ACC112 (cell line): ENCODE measurements at regions not wholly inside any gene's neighbourhood (a gene's known extent, or its start where the extent isn't known, plus 50 kb on each side); places are given as distances from the start of the nearest gene placed in this dataset.

Experiments used
- H2AFZ ChIP-seq: fragments of 200-600 bp; sonication (generic); one replicate; pipeline ENCODE4 v1.6.0; 2017; ENCODE audit warnings: antibody characterized with exemption, low read length; ENCODE audit not compliant: unreplicated experiment
- H3K27ac ChIP-seq: fragments of 200-600 bp; sonication (generic); 2 replicates; pipeline ENCODE4 v1.5.1; 2014; ENCODE audit warnings: low read depth, mild to moderate bottlenecking, antibody characterized with exemption, low read length, moderate library complexity
- H3K27me3 ChIP-seq: fragments of 200-600 bp; sonication (generic); 2 replicates; pipeline ENCODE4 v1.6.1; 2014; ENCODE audit warnings: mild to moderate bottlenecking, antibody characterized with exemption, low read length, moderate library complexity, mixed read lengths; ENCODE audit not compliant: insufficient read depth
- H3K36me3 ChIP-seq: fragments of 200-600 bp; sonication (generic); 2 replicates; pipeline ENCODE4 v1.6.1; 2016; ENCODE audit warnings: mild to moderate bottlenecking, antibody characterized with exemption, low read length, moderate library complexity, mixed read lengths; ENCODE audit not compliant: insufficient read depth
- H3K4me1 ChIP-seq: fragments of 200-600 bp; sonication (generic); one replicate; pipeline ENCODE4 v1.6.1; 2016; ENCODE audit warnings: low read length, mixed read lengths; ENCODE audit not compliant: insufficient read depth, unreplicated experiment, control insufficient read depth
- H3K4me3 ChIP-seq: fragments of 200-600 bp; sonication (generic); 2 replicates; pipeline ENCODE4 v1.5.1; 2014; ENCODE audit warnings: mild to moderate bottlenecking, low read depth, low read length
- H3K79me2 ChIP-seq: fragments of 200-600 bp; sonication (generic); one replicate; pipeline ENCODE4 v1.6.0; 2016; ENCODE audit warnings: low read length; ENCODE audit not compliant: control insufficient read depth, unreplicated experiment, insufficient read depth

DNA sequence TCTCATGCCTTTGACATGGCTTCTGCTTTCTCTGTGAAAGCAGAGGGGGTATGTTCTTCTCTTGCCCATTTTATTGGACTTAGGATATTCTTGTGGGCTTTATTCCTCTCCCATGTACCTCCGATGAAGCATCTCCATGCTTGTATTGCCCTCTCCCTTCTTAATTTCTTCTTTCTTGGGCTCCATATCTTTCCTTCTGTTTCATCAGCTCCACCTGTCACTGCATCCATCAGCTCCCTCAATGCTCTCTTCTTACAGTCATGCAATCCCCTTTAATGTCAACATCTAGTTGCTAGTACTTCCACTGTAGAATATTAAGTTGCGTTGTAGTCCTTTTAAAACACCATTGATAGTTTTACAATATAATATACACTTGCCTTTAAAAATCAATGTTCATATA is 257.6 kb downstream of the GPAT3 start:
- Histone ChIP-seq H3K4me3 (no peak overlapping the region), H3K4me1 (no peaks in the 10 kb centered on the region), H2AFZ (no peak overlapping the region), H3K27ac (no peak overlapping the region), H3K79me2 (no peaks in the 10 kb centered on the region), H3K36me3 (no peaks in the 10 kb centered on the region), H3K27me3 (peaks cover 11% of the 10 kb centered on the region; the same call in 1 of the 2 replicates)

DNA sequence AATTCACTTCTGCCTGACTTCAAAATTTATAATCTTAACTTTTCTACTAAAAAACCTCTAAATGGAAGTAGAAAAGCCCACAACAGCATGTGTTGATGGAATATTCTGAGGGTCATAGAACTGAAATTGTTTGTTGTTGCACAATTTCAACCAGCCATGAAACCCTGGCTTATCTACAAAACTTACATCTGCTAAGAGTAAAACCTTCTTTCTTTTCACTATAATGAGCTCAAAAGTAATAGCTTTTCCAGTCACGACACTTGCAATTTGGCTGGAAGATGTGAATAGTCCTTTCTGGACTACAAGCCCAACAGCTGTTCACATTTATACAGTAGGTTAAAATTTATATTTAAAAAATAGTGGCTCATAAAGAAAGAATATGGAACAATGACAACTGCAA is 250.0 kb downstream of the GPAT3 start:
- Histone ChIP-seq H3K4me1 (no peaks in the 10 kb centered on the region), H3K36me3 (no peaks in the 10 kb centered on the region), H3K4me3 (no peak overlapping the region), H3K27me3 (peaks cover 4% of the 10 kb centered on the region; the same call in 1 of the 2 replicates), H3K27ac (no peak overlapping the region), H3K79me2 (no peaks in the 10 kb centered on the region), H2AFZ (no peak overlapping the region)

DNA sequence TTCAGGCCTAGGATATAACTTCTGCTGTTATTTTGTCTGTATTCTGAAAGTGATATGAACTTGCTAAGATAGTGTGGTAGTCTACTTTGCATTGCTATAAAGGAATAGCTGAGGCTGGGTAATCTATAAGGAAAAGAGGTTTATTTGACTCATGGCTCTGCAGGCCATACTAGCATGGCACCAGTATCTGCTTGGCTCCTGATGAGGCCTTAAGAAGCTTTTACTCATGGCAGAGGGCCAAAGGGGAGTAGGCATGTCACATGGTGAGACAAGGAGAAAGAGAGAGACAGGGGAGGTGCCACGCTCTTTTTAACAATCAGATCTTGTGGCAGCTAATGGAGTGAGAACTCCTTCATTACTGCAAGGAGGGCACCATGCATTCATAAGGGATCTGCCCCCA is 247.3 kb downstream of the GPAT3 start:
- Histone ChIP-seq H3K4me3 (no peak overlapping the region), H2AFZ (no peak overlapping the region), H3K27ac (no peak overlapping the region), H3K36me3 (no peaks in the 10 kb centered on the region), H3K27me3 (peaks cover 4% of the 10 kb centered on the region; the same call in 1 of the 2 replicates), H3K79me2 (no peaks in the 10 kb centered on the region), H3K4me1 (no peaks in the 10 kb centered on the region)

DNA sequence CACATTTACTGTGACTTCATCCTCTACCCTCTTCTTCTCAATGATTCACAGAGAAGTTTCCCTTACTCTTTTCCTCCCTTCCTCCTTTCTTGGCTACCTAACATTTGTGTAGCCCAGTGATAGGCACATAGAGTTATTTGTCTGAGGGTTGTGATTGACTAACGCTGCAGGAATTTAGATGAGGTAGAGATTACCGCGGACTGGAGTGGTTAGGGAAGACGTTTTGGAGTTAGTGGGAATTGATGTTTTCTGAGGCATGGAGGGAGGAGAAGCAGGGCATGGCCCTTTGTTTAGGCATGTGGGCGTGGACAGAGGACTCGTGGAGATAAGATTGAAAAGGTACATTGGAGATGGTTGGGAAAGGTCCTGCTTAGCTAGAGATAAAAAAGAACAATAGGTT is 246.7 kb downstream of the GPAT3 start:
- Histone ChIP-seq H3K27me3 (no peaks in the 10 kb centered on the region; the same call in 1 of the 2 replicates), H3K4me1 (no peaks in the 10 kb centered on the region), H3K36me3 (no peaks in the 10 kb centered on the region), H2AFZ (no peak overlapping the region), H3K27ac (no peak overlapping the region), H3K4me3 (no peak overlapping the region), H3K79me2 (no peaks in the 10 kb centered on the region)

DNA sequence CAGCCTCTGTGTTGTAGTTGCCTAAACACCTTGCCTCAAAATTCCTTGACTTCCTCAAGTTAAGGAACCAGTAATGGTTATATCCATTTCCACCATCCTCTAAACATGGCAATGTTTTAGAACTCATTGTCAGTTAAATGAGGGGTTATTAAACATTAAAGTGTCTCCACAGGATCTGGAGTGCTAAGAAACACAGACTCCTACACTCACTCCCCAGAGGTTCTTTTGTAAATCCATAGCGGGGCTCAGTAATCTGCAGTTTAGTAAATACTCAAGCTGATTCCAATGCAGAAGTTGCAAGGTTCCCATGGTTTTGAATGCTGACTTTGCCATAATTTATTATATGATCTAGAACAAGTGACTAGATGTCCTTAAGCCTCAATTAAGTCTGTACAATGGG is 245.5 kb downstream of the GPAT3 start:
- H3K36me3 ChIP-seq: no peaks in the 10 kb centered on the region
- H3K4me3 ChIP-seq: no peak overlapping the region
- no peak overlapping the region for H3K27ac ChIP-seq

DNA sequence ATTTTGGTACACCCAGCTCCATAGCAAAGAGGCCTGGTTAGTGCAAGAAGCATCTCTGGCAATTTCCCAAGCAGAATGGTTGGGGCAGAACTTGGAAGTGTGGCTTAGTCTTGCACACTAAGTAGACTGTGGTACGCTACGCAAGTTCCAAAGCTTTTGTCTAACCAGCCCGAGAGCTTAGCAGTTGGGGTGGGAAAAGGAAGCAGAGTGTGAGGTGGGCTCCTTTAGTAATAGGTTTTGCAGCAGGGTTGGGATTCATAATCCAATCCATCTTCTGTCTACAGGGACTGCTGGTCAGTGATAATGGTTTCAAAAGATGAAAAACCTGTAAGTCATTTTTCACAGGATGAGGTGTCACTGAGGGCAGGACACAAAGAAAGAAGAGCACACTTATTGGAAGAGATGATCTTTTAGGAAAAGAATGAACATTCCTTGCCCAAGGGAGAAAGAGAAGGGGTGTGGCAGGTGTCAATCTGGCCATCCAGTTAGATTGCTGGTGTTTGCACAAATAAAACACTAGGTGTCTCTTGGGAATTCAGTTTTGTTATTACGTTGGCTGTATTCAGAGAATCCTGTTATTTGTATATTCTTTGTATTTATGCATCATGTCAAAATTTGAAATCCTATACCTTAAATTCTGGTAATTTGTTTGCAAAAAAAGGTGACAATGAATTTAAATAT is 244.3 kb downstream of the GPAT3 start:
- no peaks in the 10 kb centered on the region for H3K27me3 ChIP-seq
- no peaks in the 10 kb centered on the region for H3K36me3 ChIP-seq
- H3K4me3 ChIP-seq: no peak overlapping the region
- H3K27ac ChIP-seq: no peak overlapping the region
- no peaks in the 10 kb centered on the region for H3K79me2 ChIP-seq
- H3K4me1 ChIP-seq: no peaks in the 10 kb centered on the region
- H2AFZ ChIP-seq: no peak overlapping the region

More for the DNA sequence above, 245.5 kb downstream of the GPAT3 start:
- H3K27me3 ChIP-seq: no peaks in the 10 kb centered on the region
- H2AFZ ChIP-seq: no peak overlapping the region
- H3K79me2 ChIP-seq: no peaks in the 10 kb centered on the region
- no peaks in the 10 kb centered on the region for H3K4me1 ChIP-seq

DNA sequence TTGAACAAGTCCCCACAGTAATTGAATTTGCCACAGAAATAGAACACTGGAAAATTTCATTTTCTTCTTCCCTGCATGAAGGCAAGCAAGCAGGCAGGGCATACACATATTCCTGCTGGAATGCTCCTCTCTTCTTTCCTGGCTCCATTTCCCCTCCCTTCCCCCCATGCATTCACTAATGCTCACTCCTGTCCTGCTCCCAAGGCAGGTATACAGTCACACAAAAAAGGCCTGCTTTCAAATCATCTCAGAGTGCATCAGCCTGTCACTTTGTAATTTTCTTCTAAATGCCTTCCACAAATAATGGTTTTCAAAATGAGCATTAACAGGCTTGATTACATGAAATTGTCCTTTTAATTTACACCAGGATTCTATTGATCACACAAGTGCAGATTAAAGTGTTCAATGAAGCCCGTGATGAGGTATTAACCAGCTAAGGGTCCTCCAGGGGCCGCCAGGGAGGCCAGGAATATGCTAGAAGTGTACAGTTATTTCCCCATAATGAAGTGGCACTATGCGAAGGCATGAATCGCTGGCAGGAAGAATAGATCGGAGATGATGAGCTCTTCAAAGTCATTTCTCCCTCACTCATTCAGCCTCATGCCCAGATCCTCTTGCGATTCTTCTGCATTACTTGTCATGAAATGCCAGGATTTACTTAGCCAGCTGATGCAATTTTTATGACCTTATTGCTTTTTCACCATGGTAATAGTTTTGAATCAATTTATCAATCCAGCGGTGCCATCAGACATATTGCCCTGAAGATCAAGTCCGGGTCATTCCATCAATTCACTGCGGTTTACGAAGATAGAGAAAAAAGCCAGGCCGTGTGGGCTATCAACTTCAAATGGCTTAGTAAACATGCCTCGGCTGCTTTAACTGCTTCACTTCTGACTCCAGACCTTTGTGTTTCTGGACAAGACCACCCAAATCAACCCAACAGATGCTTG is 243.5 kb downstream of the GPAT3 start:
- H2AFZ ChIP-seq: no peak overlapping the region
- H3K79me2 ChIP-seq: no peaks in the 10 kb centered on the region

DNA sequence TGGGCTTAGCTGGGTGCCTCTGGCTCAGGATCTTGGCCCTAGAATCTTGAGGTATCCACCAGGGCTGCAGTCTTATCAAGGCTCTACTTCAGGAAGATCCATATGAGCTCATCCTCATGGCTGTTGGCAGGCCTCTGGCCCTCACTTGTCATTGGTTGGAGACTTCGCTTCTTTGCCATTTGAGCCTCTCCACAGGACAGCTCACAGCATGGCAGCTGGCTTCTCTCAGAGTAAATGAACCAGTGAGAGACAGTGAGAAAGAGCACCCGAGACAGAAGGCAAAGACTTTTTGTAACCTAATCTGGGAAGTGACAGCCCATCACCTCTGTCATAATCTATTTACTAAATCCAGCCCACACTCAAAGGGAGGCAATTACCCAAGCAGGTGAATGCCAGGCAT is 236.8 kb downstream of the GPAT3 start:
- peaks cover 24% of the 10 kb centered on the region for H3K27me3 ChIP-seq
- no peak overlapping the region for H3K27ac ChIP-seq
- H3K79me2 ChIP-seq: no peaks in the 10 kb centered on the region
- no peaks in the 10 kb centered on the region for H3K36me3 ChIP-seq
- no peak overlapping the region for H3K4me3 ChIP-seq
- H2AFZ ChIP-seq: no peak overlapping the region
- no peaks in the 10 kb centered on the region for H3K4me1 ChIP-seq

More for the DNA sequence above, 243.5 kb downstream of the GPAT3 start:
- Histone ChIP-seq H3K27ac (no peak overlapping the region), H3K4me1 (no peaks in the 10 kb centered on the region), H3K27me3 (no peaks in the 10 kb centered on the region), H3K4me3 (no peak overlapping the region), H3K36me3 (no peaks in the 10 kb centered on the region)

DNA sequence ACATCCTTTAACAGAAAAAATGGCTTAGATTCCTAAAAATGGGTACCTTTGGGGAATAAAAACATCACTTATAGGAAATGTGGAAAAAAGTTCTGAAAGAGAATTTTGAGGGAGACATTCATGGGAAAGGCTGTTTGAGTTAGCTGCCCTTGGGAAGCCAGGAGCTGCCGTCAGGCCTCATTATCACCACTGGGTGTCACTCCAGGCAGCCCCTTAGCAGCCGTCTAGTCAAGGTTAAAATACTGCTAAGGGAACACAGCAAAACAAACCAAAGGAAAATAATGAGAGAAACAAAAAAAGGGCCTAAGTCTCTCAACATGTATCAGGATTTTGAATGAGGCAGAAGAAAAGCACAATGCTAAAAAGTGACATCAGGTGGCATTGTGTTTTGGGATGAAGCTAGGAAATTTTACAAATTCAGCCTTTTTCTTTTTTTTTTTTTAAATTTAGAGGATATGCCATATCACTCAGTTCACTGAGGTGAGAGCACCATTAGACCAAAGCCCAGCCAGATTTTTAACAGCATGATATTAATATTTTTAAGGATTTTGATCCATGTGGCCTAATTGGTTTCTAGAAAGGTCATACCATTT is 235.3 kb downstream of the GPAT3 start:
- H3K4me3 ChIP-seq: no peak overlapping the region
- no peak overlapping the region for H2AFZ ChIP-seq
- H3K36me3 ChIP-seq: no peaks in the 10 kb centered on the region
- H3K27me3 ChIP-seq: peaks cover 31% of the 10 kb centered on the region
- H3K27ac ChIP-seq: no peak overlapping the region
- H3K79me2 ChIP-seq: no peaks in the 10 kb centered on the region
- H3K4me1 ChIP-seq: no peaks in the 10 kb centered on the region

DNA sequence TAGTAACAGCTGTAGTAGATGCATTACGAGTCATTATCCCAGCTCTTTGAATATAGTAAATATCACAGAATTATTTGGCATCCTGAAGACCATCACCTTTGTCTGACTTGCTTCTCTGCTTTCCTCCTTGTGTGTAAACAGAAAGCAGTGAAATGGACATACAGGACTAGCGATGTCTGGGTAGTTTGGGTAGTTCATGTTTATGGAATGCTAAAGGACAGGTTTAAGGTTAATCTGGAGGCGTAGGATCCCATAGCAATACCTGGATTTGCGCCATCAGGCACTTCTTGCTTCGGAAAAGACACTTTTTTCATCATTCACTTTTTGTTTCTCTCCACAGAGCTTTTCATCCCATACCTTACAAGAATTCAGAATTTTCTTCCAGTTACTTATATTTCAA is 232.2 kb downstream of the GPAT3 start:
- Histone ChIP-seq H3K4me1 (no peaks in the 10 kb centered on the region), H3K27me3 (peaks cover 37% of the 10 kb centered on the region), H3K79me2 (no peaks in the 10 kb centered on the region), H3K4me3 (no peak overlapping the region), H2AFZ (no peak overlapping the region), H3K27ac (no peak overlapping the region), H3K36me3 (no peaks in the 10 kb centered on the region)
